HTR-8/SVneo (cell line): ENCODE measurements at regions not wholly inside any gene's neighbourhood (a gene's known extent, or its start where the extent isn't known, plus 50 kb on each side); places are given as distances from the start of the nearest gene placed in this dataset.
"Not testable (repeated sequence)": the region's sequence is repeated elsewhere in the genome, so short reads cannot be mapped to it uniquely, and the experiment has no call there.

Experiments
- DNase-seq: peaks from one replicate; pipeline ENCODE4 v3.0.0; 2011; ENCODE audit warnings: low spot score, mixed read lengths; ENCODE audit not compliant: insufficient read length
- FAIRE-seq: peaks from 2 replicates; lab custom pipeline; 2011; peaks lifted over from hg19 to GRCh38; lab: Jason Lieb, UNC

DNA sequence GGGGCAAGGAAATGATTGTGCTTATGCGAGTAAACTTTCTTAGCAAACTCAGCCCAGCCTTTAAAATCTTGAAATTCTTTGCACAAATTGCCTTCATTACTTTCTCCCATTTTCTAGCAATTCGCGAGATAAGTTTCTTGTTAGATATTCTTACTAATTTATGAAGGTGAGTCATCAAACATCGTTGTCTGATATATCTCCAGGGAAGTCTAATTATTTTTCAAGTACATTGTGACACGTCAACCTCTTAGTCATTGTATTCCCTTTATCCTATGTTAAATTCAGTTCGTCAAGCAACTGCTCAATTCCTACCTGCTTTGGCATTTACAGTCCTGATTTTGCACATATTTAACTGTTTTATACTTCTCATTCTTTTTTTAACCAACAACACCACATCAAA lies 854.5 kb upstream of the CRIM1 start:
- FAIRE-seq (no peak), DNase-seq (no peak)

GRCh38 chr2:35496022-35496421 lies 859.6 kb upstream of the CRIM1 start:
- no peak for FAIRE-seq
- DNase-seq = no peak

GRCh38 chr2:35495182-35495581 lies 860.4 kb upstream of the CRIM1 start:
- DNase-seq = peak; percentile 8
- peak; percentile 86 for FAIRE-seq

DNA sequence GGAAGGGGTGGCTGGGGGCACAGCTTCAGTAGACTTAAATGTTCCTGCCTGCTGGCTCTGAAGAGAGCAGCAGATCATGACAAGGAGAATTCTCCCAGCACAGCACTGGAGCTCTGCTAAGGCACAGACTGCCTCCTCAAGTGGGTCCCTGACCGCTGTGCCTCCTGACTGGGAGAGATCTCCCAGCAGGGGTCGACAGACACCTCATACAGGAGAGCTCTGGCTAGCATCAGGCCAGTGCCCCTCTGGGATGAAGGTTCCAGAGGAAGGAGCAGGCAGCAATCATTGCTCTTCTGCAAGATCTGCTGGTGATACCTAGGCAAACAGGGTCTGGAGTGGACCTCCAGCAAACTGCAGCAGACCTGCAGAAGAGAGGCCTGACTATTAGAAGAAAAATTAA lies 877.5 kb upstream of the CRIM1 start:
- not testable (repeated sequence) for FAIRE-seq, DNase-seq

- FAIRE-seq (peak; percentile 70), DNase-seq (no peak)
These were observed 887.3 kb upstream of the CRIM1 start for GRCh38 chr2:35468245-35468644.

- peak; percentile 12 for DNase-seq
- peak; percentile 16 for FAIRE-seq
These were observed 891.6 kb upstream of the CRIM1 start for GRCh38 chr2:35463805-35464596.

- peak; percentile 27 for DNase-seq
- FAIRE-seq = peak; percentile 62
These were observed 893.2 kb upstream of the CRIM1 start for GRCh38 chr2:35462226-35462998.

DNA sequence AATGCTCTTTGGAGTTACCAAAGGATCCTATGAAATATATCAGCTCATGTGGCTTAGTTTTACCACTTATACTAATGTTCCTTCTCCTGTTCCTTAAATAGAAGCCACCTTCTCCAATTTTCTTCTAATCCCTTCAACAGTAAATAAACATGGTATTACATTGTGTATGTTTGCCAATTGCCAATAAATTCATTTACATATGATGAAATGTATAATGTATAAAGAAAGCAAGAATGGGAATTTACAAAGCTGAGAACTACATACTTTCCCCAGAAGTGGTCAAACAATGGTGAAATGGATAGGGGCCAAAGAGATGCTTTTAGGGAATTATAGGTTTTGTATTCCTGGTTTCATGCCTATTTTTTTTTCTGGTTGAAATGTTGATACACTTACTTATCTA lies 894.2 kb upstream of the CRIM1 start:
- no peak for FAIRE-seq
- DNase-seq = no peak

- peak; percentile 93 for FAIRE-seq
- DNase-seq = peak; percentile 19
These were observed 900.5 kb upstream of the CRIM1 start for GRCh38 chr2:35454966-35455638.

GRCh38 chr2:35447821-35448220 lies 907.8 kb upstream of the CRIM1 start:
- FAIRE-seq (no peak), DNase-seq (no peak)

DNA sequence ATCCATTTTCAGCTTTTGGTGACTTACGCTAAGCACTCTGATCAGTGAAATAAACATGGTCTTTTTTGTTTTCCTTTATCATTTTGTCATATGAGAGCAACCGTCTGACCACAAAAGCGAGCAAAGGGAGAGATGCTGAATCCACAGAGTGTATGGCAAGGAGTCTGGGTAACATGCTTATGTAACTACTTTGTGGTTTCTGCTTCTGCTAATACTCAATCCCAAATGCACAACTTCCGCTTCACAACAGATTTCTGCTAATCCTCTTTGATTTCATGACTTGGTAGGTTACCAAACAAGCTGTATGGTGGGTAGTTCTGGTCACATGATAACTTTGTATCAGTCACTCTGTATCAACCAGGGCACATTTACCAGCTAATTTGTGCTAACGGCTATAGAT lies 908.4 kb upstream of the CRIM1 start:
- FAIRE-seq (no peak), DNase-seq (no peak)

- FAIRE-seq = no peak
- DNase-seq = no peak
These were observed 912.5 kb upstream of the CRIM1 start for GRCh38 chr2:35443087-35443486.

DNA sequence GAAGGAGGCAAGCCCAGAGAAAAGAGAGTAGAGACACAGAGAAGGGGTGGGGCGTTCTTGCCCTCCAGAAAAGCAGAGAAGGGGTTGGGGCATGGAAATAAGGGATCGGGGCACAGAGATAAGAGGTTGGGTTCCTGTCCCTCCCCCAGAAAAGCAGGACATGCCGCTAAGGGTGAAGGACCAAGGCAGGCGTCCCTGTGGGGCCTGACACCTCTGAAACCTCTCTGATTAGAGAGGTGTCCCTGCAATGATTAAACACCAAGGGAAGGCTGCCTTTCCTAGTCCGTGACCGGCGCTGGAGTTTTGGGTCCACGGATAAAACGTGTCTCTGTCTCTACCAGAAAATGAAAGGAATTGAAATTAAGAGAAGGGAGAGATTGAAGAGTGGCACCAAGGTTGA lies 914.0 kb upstream of the CRIM1 start:
- not testable (repeated sequence) for FAIRE-seq

GRCh38 chr2:35440308-35440707 lies 915.3 kb upstream of the CRIM1 start:
- not testable (repeated sequence) for FAIRE-seq

More for the DNA sequence above, 914.0 kb upstream of the CRIM1 start:
- not testable (repeated sequence) for DNase-seq

GRCh38 chr2:35436893-35437292 lies 918.7 kb upstream of the CRIM1 start:
- FAIRE-seq, DNase-seq: not testable (repeated sequence)

More at GRCh38 chr2:35440308-35440707, 915.3 kb upstream of the CRIM1 start:
- not testable (repeated sequence) for DNase-seq

GRCh38 chr2:35428548-35428947 lies 927.0 kb upstream of the CRIM1 start:
- no peak for FAIRE-seq
- DNase-seq = no peak

GRCh38 chr2:35421485-35421884 lies 934.1 kb upstream of the CRIM1 start:
- DNase-seq = no peak

DNA sequence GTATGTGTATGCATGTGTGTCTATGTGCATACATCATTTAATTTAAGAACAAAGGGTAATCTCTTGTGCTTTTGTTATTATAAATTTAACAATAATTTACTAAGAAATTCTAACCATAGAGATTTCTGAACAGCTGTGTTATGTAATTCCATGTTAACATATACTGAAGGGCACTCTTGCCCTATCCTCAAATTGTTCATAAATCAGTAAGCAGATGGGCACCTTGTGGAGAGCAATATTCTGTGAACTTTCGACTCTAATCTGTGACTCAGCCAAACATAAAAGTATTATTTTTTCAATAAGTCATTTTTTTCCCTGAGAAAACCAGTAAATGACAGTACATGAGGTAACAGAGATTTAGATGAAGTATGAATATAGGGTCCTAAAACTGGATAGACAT lies 938.3 kb upstream of the CRIM1 start:
- no peak for DNase-seq
- no peak for FAIRE-seq

More at GRCh38 chr2:35421485-35421884, 934.1 kb upstream of the CRIM1 start:
- FAIRE-seq = no peak

DNA sequence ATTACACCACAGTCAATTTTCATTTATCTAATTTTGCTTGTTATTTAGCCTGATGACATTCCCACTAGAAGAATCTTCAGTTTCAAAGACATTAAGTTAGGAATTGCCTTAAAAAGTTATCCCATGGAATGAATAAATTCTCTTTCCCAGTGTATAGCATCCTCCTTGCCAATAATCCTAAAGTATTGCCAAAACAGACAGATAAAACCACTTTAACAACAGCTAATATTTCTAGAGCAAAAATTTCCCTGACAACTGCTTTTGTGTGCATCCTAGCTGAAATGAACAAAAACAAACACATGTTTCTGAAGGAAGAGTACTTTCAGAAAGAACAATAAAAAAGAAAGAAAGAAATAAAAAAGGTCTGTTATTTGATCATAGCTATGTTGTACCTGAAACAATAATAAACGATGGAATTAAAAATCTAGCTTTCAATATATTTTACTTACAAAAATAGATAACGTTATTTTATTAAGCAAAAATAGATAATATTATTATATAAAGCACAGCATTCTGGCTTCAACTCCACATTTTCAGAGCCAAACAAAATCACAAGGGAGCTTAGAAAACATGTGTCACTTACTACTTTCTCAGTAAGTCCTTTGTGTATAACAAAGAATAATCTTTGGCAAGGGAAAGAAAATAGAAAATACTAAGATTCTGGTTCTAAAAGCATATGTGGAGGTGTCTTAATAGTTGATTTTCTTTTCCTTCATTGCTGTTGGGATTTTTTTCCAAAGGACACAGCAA lies 939.0 kb upstream of the CRIM1 start:
- no peak for FAIRE-seq
- DNase-seq = no peak

GRCh38 chr2:35415942-35416341 lies 939.6 kb upstream of the CRIM1 start:
- no peak for FAIRE-seq
- no peak for DNase-seq
